ENCODE measurements at regions not wholly inside any gene's neighbourhood (a gene's known extent, or its start where the extent isn't known, plus 50 kb on each side); places are given as distances from the start of the nearest gene placed in this dataset.

- no peak for DNase-seq
These were observed 1184.5 kb downstream of the BRD1 start for GRCh38 chr22:48643066-48643731.

DNA sequence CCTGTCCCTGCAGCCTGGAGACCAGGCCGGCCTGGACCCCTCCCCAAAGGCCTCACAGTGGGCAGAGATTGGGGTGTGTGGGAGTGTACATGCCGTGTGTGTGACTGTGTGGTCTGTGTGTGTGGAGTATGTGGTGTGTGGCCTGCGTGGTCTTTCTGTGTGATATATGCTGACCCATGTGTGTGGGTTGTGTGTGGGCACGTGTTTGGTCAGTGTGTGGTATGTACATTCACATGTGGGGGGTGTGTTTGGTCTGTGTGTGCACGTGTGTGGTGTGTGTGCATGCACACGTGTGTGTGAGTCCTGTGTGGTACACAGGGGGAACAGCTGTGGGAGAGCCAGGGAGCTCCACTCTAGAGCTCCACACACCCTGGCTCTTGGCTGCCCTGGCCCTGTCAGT lies 1185.1 kb downstream of the BRD1 start:
- no peak for DNase-seq

GRCh38 chr22:48641906-48642475 lies 1185.7 kb downstream of the BRD1 start:
- DNase-seq = no peak

DNA sequence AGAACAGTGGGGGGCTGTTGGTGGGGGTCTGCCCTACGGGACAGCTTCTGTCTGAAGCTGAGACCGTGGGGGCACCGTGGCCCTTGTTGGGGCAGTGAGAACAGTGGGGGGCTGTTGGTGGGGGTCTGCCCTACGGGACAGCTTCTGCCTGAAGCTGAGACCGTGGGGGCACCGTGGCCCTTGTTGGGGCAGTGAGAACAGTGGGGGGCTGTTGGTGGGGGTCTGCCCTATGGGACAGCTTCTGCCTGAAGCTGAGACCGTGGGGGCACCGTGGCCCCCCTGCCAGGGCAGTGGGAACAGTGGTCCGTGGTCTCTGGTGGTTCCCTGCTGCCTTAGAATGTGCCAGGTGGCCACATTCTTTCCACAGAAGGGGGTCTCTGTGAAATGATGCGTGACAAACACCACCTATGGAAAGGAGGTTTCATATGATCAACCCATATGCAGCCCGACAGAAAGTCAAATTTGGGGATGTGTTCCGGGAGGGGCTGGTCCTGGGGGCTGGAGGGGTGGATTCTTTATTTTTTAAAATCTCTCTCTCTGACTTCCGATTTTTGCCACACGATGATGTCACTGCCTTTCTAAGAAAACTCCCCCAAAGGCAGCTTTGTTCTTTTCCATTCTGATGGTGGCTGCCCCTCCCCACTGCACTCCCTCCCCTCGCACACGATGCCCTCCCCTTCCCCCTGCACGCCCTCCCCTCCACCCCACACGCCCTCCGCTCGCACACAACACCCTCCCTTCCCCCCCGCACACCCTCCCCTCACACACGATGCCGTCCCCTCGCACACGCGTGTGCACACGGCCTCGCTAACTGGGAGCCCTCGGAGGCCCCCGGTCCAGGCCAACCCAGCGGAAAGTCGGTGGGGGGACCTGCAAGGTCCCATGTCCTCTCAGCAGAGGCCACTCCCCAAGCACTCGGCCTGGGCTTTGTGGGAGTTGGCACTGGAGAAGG lies 1186.5 kb downstream of the BRD1 start:
- DNase-seq = no peak

GRCh38 chr22:48639896-48640748 lies 1187.6 kb downstream of the BRD1 start:
- DNase-seq = no peak

DNA sequence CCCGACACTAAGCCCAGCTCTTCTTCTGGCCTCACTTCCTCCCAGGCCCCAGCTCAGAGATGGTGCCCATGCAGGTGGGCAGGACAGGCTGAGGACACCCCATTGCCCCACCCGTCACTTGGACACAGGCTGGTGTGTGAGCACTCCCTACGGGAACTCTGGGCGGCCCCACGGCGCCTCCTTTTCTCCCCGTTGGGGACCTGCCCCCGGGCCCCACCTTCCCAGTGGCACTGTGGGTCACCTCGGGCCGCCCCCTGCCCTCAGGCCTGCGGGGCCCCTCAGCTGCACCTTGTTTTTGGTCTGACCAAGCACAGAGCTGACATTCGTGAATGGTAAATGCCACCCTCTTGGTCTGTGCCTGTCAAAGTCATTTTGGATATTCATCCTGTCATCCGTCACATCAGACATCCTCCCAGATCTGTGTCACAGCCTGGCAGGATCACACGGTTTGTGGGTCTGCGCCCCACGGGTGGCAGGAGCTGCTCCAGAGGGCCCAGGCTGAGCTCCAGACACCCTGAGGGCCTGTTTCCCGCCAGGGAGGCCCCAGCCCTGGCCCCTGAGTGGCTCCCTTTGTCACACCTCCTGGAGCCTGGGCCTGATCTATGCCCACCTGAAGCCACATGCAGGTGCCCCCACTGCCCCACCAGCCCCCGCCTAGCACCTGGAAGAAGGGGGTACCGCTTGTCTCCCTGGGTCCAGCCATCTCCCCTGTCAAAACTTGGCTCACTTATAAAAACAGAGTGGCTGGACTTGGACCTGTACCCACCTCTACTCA lies 1188.5 kb downstream of the BRD1 start:
- DNase-seq = no peak

- DNase-seq = no peak
These were observed 1190.4 kb downstream of the BRD1 start for GRCh38 chr22:48637231-48637630.

DNA sequence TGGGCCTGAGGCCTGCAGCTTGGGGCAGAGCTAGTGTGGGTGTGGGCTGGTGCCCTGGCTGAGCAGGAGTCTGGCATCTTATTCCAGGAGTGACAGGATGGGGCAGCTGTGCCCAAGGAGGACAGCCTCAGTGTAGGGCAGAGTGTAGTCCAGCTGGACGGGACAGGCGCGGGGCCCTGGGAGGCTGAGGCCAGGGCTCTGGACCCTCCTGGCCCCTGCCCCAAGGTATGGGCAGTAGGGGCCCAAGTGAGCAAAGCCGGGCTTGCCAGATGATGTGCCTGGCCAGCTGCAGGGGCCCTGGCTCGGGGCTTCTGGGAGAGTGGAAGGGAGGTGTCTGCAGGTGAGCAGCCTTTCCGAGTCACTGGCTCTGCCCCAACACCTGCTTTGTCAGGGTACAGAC lies 1190.9 kb downstream of the BRD1 start:
- DNase-seq = no peak

GRCh38 chr22:48635816-48636215 lies 1191.9 kb downstream of the BRD1 start:
- no peak for DNase-seq

- DNase-seq = no peak
These were observed 1192.6 kb downstream of the BRD1 start for GRCh38 chr22:48635031-48635430.

GRCh38 chr22:48633996-48634836 lies 1193.5 kb downstream of the BRD1 start:
- no peak for DNase-seq

GRCh38 chr22:48632646-48633246 lies 1194.9 kb downstream of the BRD1 start:
- no peak for DNase-seq

- no peak for DNase-seq
These were observed 1196.3 kb downstream of the BRD1 start for GRCh38 chr22:48631288-48631863.

DNA sequence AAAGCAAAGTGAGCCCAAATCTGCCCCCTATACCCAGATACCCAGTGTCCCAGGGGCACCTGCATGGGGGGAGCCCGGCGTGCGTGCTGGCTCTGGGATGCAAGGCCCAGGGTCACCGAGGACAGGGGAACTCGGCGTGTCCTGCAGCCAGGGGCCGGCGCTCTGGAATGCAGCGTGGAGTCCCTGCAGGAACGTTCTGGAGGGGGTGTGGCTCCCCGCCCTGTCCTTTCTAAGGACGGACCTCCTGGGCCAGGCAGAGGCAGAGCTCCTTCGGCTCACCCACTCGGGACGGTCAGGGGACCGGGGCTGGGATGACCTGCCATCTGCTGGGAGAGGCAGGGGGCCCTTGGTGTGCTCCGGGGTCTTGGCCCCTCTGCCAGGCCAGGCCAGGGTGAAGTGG lies 1196.8 kb downstream of the BRD1 start:
- no peak for DNase-seq

GRCh38 chr22:48630433-48630754 lies 1197.3 kb downstream of the BRD1 start:
- DNase-seq = no peak

DNA sequence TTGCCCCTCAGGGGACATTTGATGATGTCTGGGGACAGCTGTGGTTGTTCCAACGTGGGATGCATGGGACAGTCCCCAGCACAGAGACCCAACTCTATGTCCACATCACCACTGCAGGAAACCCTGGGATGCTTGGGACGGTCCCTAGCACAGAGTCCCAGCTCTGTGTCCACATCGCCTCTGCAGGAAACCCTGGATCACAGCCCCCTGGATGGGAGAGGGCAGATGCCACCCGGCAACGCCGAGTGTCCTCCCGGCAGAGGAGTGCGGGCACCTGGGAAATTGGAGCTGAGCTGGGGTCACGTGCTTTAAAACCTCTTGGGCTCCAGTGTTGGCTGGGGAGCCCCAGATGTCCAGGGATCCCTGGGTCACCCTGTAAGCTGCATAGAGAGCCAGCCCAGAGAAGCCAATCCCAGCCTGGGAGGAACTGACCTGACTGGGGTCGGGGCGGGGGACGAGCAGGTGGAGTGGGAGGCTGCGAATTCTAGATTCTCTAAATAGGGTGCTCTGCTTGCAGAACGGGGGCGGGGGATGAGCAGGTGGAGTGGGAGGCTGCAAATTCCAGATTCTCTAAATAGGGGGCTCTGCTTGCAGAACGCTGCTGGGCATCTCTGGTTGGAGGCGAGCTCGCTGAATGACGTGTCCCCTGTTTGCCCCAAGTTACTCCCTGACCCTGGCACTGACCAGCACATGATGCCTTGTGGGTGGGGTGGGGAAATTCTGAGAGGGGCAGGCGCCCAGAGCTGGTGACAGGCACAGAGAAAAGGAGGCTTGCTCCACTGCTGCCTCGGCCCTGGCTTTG lies 1197.8 kb downstream of the BRD1 start:
- DNase-seq = no peak

GRCh38 chr22:48628891-48629543 lies 1198.7 kb downstream of the BRD1 start:
- DNase-seq = no peak

- no peak for DNase-seq
These were observed 1199.7 kb downstream of the BRD1 start for GRCh38 chr22:48627966-48628365.

DNA sequence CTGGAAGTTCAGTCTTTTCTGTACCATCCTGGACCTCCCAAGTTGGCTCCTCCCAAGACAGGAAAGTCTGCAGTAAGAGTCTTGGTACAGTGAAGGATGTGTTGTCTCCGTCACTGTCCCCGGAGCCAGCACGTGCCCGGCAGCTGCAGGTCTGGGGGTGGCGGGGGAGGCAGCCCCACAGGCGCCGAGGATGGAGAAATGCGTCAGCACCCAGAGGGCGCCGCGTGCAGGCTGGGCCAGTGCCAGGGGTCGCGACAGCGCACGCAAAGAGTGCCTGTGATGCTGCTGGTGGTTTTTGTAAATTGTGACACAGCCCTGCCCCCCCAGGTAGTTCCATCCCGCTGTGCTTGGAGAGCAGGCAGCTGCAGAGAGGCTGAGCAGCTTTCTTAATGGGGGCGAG lies 1200.5 kb downstream of the BRD1 start:
- DNase-seq = no peak

Data from stimulated activated CD4-positive, alpha-beta T cell treated with anti-CD3 and anti-CD28 coated beads, Interleukin-4, amount 100 ng/mL, for 24 hours (primary cell).